SK-N-MC (cell line): ENCODE measurements at regions not wholly inside any gene's neighbourhood (a gene's known extent, or its start where the extent isn't known, plus 50 kb on each side); places are given as distances from the start of the nearest gene placed in this dataset.

Experiments
- EZH2 ChIP-seq: fragments of 200-600 bp; sonication (generic); IDR thresholded peaks from one replicate; pipeline ENCODE4 v1.6.1; 2017; ENCODE audit warnings: antibody characterized with exemption
- FOXP2 ChIP-seq: optimal IDR thresholded peaks from 2 replicates; pipeline ENCODE3; 2011; ENCODE audit warnings: mild to moderate bottlenecking, moderate library complexity; ENCODE audit not compliant: insufficient read depth; ENCODE audit errors: extremely low read length, control extremely low read depth
- POLR2AphosphoS5 ChIP-seq: IDR thresholded peaks from 2 replicates; pipeline ENCODE4 v1.6.1; 2012; ENCODE audit warnings: mild to moderate bottlenecking, low read depth, low read length, borderline replicate concordance

GRCh38 chrX:39848900-39849299 lies 248.9 kb downstream of the BCOR start:
- no peak for TF ChIP-seq EZH2
- TF ChIP-seq POLR2AphosphoS5: no peak
- no peak for TF ChIP-seq FOXP2
